BJ (cell line): ENCODE measurements at regions not wholly inside any gene's neighbourhood (a gene's known extent, or its start where the extent isn't known, plus 50 kb on each side); places are given as distances from the start of the nearest gene placed in this dataset.

Experiments used
- CTCF ChIA-PET: fragments of 350-600 bp; formaldehyde crosslinking; extraction: SDS; loops from one replicate; lab custom pipeline; 2021; ENCODE audit warnings: antibody characterized with exemption, inconsistent platforms; lab: Yijun Ruan, JAX
- POLR2A ChIA-PET: fragments of 300-600 bp; sonication (Branson Sonifier 250); formaldehyde crosslinking; extraction: SDS; loops from one replicate; lab custom pipeline; 2021; ENCODE audit warnings: antibody characterized with exemption; lab: Charles Lee
- DNase-seq: peaks from one replicate; pipeline ENCODE4 v3.0.0-alpha.2; 2011; ENCODE audit warnings: low read depth
- H3K27me3 ChIP-seq: 2 replicates; pipeline ENCODE4 v1.6.0; 2011; ENCODE audit warnings: low read length; ENCODE audit not compliant: control insufficient read depth, insufficient read depth
- H3K36me3 ChIP-seq: 2 replicates; pipeline ENCODE4 v1.5.1; 2011; ENCODE audit warnings: low read length; ENCODE audit not compliant: control insufficient read depth, insufficient read depth
- H3K4me3 ChIP-seq: 2 replicates; pipeline ENCODE4 v1.5.1; 2011; ENCODE audit warnings: low read depth, mild to moderate bottlenecking, control low read depth, low read length
- CTCF ChIP-seq: IDR thresholded peaks from 2 replicates; pipeline ENCODE4 v1.5.1; 2011; ENCODE audit warnings: low read depth, mild to moderate bottlenecking, control low read depth, inconsistent platforms, low read length, moderate library complexity; ENCODE audit not compliant: insufficient read depth

- CTCF ChIA-PET, result no interaction called here
- POLR2A ChIA-PET, result no interaction called here
These were observed 215.4 kb upstream of the PREP start for GRCh38 chr6:105618247-105618646.

GRCh38 chr6:105616521-105616920, 213.6 kb upstream of the PREP start:
- DNase-seq, result no peak
- Histone ChIP-seq H3K36me3 (no peaks in the 10 kb centered on the region), H3K4me3 (no peak overlapping the region), H3K27me3 (no peaks in the 10 kb centered on the region)
- POLR2A ChIA-PET, result no interaction called here
- CTCF ChIA-PET, result interaction anchor here (0.6 kb wide), 1 partner anchor 41 kb away, joined by 3 read pairs; no protein-coding TSS in a partner anchor
- TF ChIP-seq CTCF, result no peak

More at GRCh38 chr6:105618247-105618646, 215.4 kb upstream of the PREP start:
- no peaks in the 10 kb centered on the region for H3K36me3 ChIP-seq
- no peak for TF ChIP-seq CTCF
- H3K4me3 ChIP-seq, result no peak overlapping the region
- no peaks in the 10 kb centered on the region for H3K27me3 ChIP-seq
- no peak for DNase-seq

- no peaks in the 10 kb centered on the region for H3K36me3 ChIP-seq
- no peaks in the 10 kb centered on the region for H3K27me3 ChIP-seq
- no peak for DNase-seq
- CTCF ChIA-PET, result interaction anchor here (0.6 kb wide), 1 partner anchor 123 kb away, joined by 3 read pairs; no protein-coding TSS in a partner anchor
- no peak for TF ChIP-seq CTCF
- POLR2A ChIA-PET, result no interaction called here
- H3K4me3 ChIP-seq, result no peak overlapping the region
These were observed 208.7 kb upstream of the PREP start for GRCh38 chr6:105611606-105612005.

GRCh38 chr6:105609375-105609991, 206.6 kb upstream of the PREP start:
- CTCF ChIA-PET, result no interaction called here
- Histone ChIP-seq H3K4me3 (no peak overlapping the region), H3K36me3 (no peaks in the 10 kb centered on the region), H3K27me3 (no peaks in the 10 kb centered on the region)
- no peak for TF ChIP-seq CTCF
- POLR2A ChIA-PET, result no interaction called here
- no peak for DNase-seq

- DNase-seq, result peak; percentile 98
- no peak overlapping the region for H3K4me3 ChIP-seq
- ChIA-PET CTCF (no interaction called here), POLR2A (no interaction called here)
- no peaks in the 10 kb centered on the region for H3K36me3 ChIP-seq
- no peak for TF ChIP-seq CTCF
- H3K27me3 ChIP-seq, result no peaks in the 10 kb centered on the region
These were observed 206.0 kb upstream of the PREP start for GRCh38 chr6:105608711-105609374.
